A673 (cell line): ENCODE measurements at regions not wholly inside any gene's neighbourhood (a gene's known extent, or its start where the extent isn't known, plus 50 kb on each side); places are given as distances from the start of the nearest gene placed in this dataset.

Experiments used
- BruUV-seq: library from RNA; stranded (reverse); fragments of 400-500 nt; replicated peaks from 2 replicates; lab custom pipeline; 2021; lab: Mats Ljungman, UMichigan
- CTCF ChIA-PET: fragments of 300-600 bp; sonication (Branson Sonifier 250); formaldehyde crosslinking; loops from one replicate; lab custom pipeline; 2022; ENCODE audit warnings: antibody characterized with exemption; lab: Charles Lee
- POLR2A ChIA-PET: fragments of 300-600 bp; sonication (Branson Sonifier 250); formaldehyde crosslinking; loops from one replicate; lab custom pipeline; 2022; ENCODE audit warnings: antibody characterized with exemption; ENCODE audit not compliant: low non-redundant PET; lab: Charles Lee
- DNase-seq: peaks from one replicate; pipeline ENCODE4 v3.0.0-alpha.2; 2015; ENCODE audit warnings: low spot score
- H3K27ac ChIP-seq: fragments of 200-600 bp; sonication (generic); 2 replicates; pipeline ENCODE4 v1.5.1; 2016; ENCODE audit warnings: mixed run types, low read depth, mild to moderate bottlenecking, mixed read lengths, antibody characterized with exemption, low read length; ENCODE audit not compliant: poor library complexity, severe bottlenecking
- H3K27me3 ChIP-seq: fragments of 200-600 bp; sonication (generic); replicated peaks from 2 replicates; pipeline ENCODE4 v1.6.1; 2017; ENCODE audit warnings: mixed run types, low read depth, mild to moderate bottlenecking, mixed read lengths, antibody characterized with exemption, low read length; ENCODE audit not compliant: insufficient read depth, poor library complexity
- H3K36me3 ChIP-seq: fragments of 200-600 bp; sonication (generic); 2 replicates; pipeline ENCODE4 v1.6.1; 2016; ENCODE audit warnings: mixed run types, mild to moderate bottlenecking, mixed read lengths, antibody characterized with exemption, low read length; ENCODE audit not compliant: insufficient read depth, poor library complexity, severe bottlenecking
- H3K4me1 ChIP-seq: fragments of 200-600 bp; sonication (generic); 2 replicates; pipeline ENCODE4 v1.6.1; 2017; ENCODE audit warnings: mixed run types, mild to moderate bottlenecking, mixed read lengths, antibody characterized with exemption, low read length; ENCODE audit not compliant: insufficient read depth, poor library complexity, severe bottlenecking
- H3K4me3 ChIP-seq: fragments of 200-600 bp; sonication (generic); 2 replicates; pipeline ENCODE4 v1.5.1; 2016; ENCODE audit warnings: low read depth, mixed run types, mild to moderate bottlenecking, mixed read lengths, low read length; ENCODE audit not compliant: poor library complexity, severe bottlenecking
- H3K9me3 ChIP-seq: fragments of 200-600 bp; sonication (generic); 2 replicates; pipeline ENCODE4 v1.6.1; 2016; ENCODE audit warnings: mixed run types, low read depth, mild to moderate bottlenecking, mixed read lengths, antibody characterized with exemption, low read length; ENCODE audit not compliant: poor library complexity, severe bottlenecking
- CTCF ChIP-seq: fragments of 300-800, 200-600 bp; sonication (generic); conservative IDR thresholded peaks from 2 replicates; pipeline ENCODE4 v1.5.1; 2017; ENCODE audit warnings: low read depth, mild to moderate bottlenecking, antibody characterized with exemption, low read length, moderate library complexity, mixed read lengths
- EZH2 ChIP-seq: fragments of 200-600 bp; sonication (generic); IDR thresholded peaks from 2 replicates; pipeline ENCODE4 v1.6.1; 2017; ENCODE audit warnings: borderline replicate concordance, low read depth, mild to moderate bottlenecking, mixed read lengths, antibody characterized with exemption, low read length; ENCODE audit not compliant: poor library complexity, severe bottlenecking
- intact Hi-C: fragments of 100-400 bp; cut with micrococcal nuclease; formaldehyde crosslinking; loops from one replicate; pipeline ENCODE4 v1.10.0; 2022; ENCODE audit not compliant: unreplicated experiment

DNA sequence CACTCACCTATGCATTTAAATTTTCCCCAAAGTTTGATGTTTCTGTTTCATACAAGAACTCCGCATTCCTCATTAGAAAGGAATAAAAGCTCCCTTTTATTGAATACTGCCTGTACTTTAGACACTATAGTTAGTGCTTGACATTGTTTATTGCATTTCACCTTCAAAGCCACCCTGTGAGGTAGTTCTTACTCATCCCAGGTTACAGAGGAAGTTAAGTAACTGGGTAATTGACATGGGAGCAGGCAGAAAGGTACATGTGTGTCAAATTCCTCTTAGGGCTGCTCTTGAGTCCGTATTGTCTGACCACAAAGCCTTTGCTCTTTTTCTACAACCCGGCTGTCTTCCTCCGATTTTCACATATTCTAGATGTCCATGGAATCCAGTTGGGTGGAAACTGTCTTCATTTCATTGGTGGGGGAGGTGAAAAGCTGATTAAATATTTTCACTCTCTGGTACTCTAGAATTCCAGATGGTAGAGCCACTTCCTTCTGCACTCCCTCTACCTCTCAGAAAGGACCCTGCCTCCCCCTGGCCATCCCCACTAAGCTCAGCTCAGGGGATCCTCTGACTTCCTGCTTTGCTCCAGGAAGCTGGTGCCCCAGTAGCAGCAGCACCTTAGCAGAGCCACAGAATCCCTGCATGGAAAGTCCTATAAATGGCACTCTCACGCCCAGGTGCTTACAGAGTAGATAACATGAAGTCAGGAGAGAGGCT, 319.2 kb downstream of the LRATD1 start:
- no peaks in the 10 kb centered on the region for H3K36me3 ChIP-seq
- CTCF ChIA-PET: no interaction called here

DNA sequence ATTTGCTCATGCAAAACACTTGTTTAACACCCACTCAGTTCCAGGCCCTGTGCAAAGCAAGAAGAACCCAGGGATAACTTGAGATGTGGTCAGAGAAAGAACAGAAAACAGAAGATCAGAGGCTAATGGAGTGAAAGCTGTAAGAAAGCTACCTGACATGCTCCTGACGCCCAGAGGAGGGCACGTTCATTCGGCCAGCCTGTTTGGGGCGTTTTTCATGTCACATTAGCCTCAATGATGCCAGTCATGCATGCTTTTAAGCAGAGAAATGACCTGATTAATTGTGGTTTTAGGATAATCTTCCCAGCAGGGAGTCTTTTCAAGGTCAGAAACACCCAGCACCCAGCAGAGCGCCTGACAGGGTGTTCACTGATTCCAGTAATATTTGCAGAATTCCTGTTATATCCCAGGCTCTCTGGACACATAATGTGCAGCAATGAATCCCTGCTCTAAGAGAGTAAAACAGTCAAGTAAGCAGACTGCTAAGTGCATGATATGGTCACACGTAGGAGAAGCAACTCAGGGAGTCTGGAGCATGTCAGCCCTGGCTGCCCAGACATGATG, 320.0 kb downstream of the LRATD1 start:
- no TSS peak for BruUV-seq
- CTCF ChIA-PET: no interaction called here
- no peak overlapping the region for H3K4me3 ChIP-seq
- POLR2A ChIA-PET: no interaction called here
- no peaks in the 10 kb centered on the region for H3K4me1 ChIP-seq
- H3K27ac ChIP-seq: no peak overlapping the region
- H3K36me3 ChIP-seq: no peaks in the 10 kb centered on the region
- H3K27me3 ChIP-seq: peaks cover 25% of the 10 kb centered on the region
- DNase-seq: no peak
- H3K9me3 ChIP-seq: no peaks in the 10 kb centered on the region
- intact Hi-C loops: no loop called here
- no peak for TF ChIP-seq EZH2
- no peak for TF ChIP-seq CTCF

More for the DNA sequence above, 319.2 kb downstream of the LRATD1 start:
- POLR2A ChIA-PET: no interaction called here
- TF ChIP-seq EZH2 (no peak), CTCF (no peak)
- no peak overlapping the region for H3K27ac ChIP-seq
- H3K4me1 ChIP-seq: no peaks in the 10 kb centered on the region
- H3K9me3 ChIP-seq: no peaks in the 10 kb centered on the region
- H3K27me3 ChIP-seq: peaks cover 32% of the 10 kb centered on the region
- DNase-seq: no peak
- H3K4me3 ChIP-seq: no peak overlapping the region
- intact Hi-C loops: no loop called here
- no TSS peak for BruUV-seq

GRCh38 chr2:14960686-14961324, 328.3 kb downstream of the LRATD1 start:
- no peak for DNase-seq
- peaks cover 38% of the 10 kb centered on the region for H3K27me3 ChIP-seq
- BruUV-seq: no TSS peak
- intact Hi-C loops: no loop called here
- H3K4me3 ChIP-seq: no peak overlapping the region
- H3K4me1 ChIP-seq: no peaks in the 10 kb centered on the region
- H3K36me3 ChIP-seq: no peaks in the 10 kb centered on the region
- POLR2A ChIA-PET: no interaction called here
- no peak for TF ChIP-seq EZH2
- no peak for TF ChIP-seq CTCF
- no peak overlapping the region for H3K27ac ChIP-seq
- CTCF ChIA-PET: no interaction called here
- no peaks in the 10 kb centered on the region for H3K9me3 ChIP-seq
